HepG2 (cell line): ENCODE measurements at regions not wholly inside any gene's neighbourhood (a gene's known extent, or its start where the extent isn't known, plus 50 kb on each side); places are given as distances from the start of the nearest gene placed in this dataset.

Experiments used
- ATAC-seq: fragments of 200-7000 bp; cut with Tn5 transposase; 3 replicates; pipeline ENCODE4 v1.9.1; 2020; ENCODE audit warnings: mild to moderate bottlenecking, moderate library complexity
- BruUV-seq: library from RNA; stranded (reverse); fragments of 400-500 nt; replicated peaks from 2 replicates; lab custom pipeline; 2021; lab: Mats Ljungman, UMichigan
- CTCF ChIA-PET: fragments of 300-600 bp; formaldehyde crosslinking; extraction: SDS; loops from one replicate; lab custom pipeline; 2021; ENCODE audit warnings: low total read pairs, inconsistent platforms, low intra/inter-chr PET ratio; lab: Yijun Ruan, JAX
- POLR2A ChIA-PET: fragments of 350-600 bp; sonication (Branson Sonifier 250); formaldehyde crosslinking; loops from one replicate; lab custom pipeline; 2020; ENCODE audit warnings: antibody characterized with exemption, inconsistent platforms; lab: Yijun Ruan, JAX
- DNase-seq: peaks from one replicate; pipeline ENCODE4 v3.0.0-alpha.2; 2015; ENCODE audit warnings: low spot score
- FAIRE-seq: peaks from 3 replicates; lab custom pipeline; 2011; peaks lifted over from hg19 to GRCh38; lab: Jason Lieb, UNC
- H2AFZ ChIP-seq: one replicate; pipeline ENCODE4 v1.6.1; 2011; ENCODE audit warnings: low read length, inconsistent platforms
- H3K27ac ChIP-seq: fragments of 300-600 bp; 3 replicates; pipeline ENCODE4 v1.8.0; 2011; ENCODE audit warnings: mixed run types, mild to moderate bottlenecking, mixed read lengths, low read length, inconsistent platforms; ENCODE audit not compliant: insufficient read depth; ENCODE audit errors: extremely low read length
- H3K27me3 ChIP-seq, 2 experiments: fragments of 200-600 bp in 1 of 2; 2 replicates in 1 of 2; 3 replicates in 1 of 2; pipeline versions ENCODE4 v1.6.0 to v1.8.0; 2011; ENCODE audit warnings: low read length in 2 of 2, mild to moderate bottlenecking in 2 of 2, moderate library complexity in 2 of 2, inconsistent platforms in 1 of 2; ENCODE audit not compliant: insufficient read depth in 2 of 2, control insufficient read depth in 1 of 2
- H3K36me3 ChIP-seq, 2 experiments: fragments of 200-600 bp in 1 of 2; replicated peaks in 1 of 2; 2 replicates in 1 of 2; 3 replicates in 1 of 2; pipeline versions ENCODE4 v1.5.1 to v1.8.0; 2011; ENCODE audit warnings: low read length in 2 of 2, inconsistent platforms in 1 of 2; ENCODE audit not compliant: insufficient read depth in 2 of 2, control insufficient read depth in 1 of 2
- H3K4me1 ChIP-seq: 2 replicates; pipeline ENCODE4 v1.5.1; 2012; ENCODE audit warnings: low read length, inconsistent platforms; ENCODE audit not compliant: insufficient read depth
- H3K4me2 ChIP-seq: 2 replicates; pipeline ENCODE4 v1.6.0; 2011; ENCODE audit warnings: low read depth, low read length, inconsistent platforms
- H3K4me3 ChIP-seq, 3 experiments: fragments of 200-600 bp in 1 of 3; sonication (generic), shearing (Covaris generic) in 1 of 3; replicated peaks in 1 of 3; 2 replicates each; pipeline ENCODE4 v1.5.1; 2011 to 2016; ENCODE audit warnings: low read length in 3 of 3, inconsistent platforms in 2 of 3, low read depth in 2 of 3, mild to moderate bottlenecking in 2 of 3, control low read depth in 1 of 3, mixed read lengths in 1 of 3; ENCODE audit not compliant: insufficient read depth in 1 of 3
- H3K79me2 ChIP-seq: one replicate; pipeline ENCODE4 v1.6.1; 2011; ENCODE audit warnings: low read length, inconsistent platforms; ENCODE audit not compliant: insufficient read depth
- H3K9ac ChIP-seq: 2 replicates; pipeline ENCODE4 v1.6.0; 2011; ENCODE audit warnings: mild to moderate bottlenecking, low read depth, low read length, inconsistent platforms; ENCODE audit not compliant: insufficient read depth
- H3K9me3 ChIP-seq: 2 replicates; pipeline ENCODE4 v1.5.1; 2012; ENCODE audit warnings: mild to moderate bottlenecking, low read length
- H4K20me1 ChIP-seq: 2 replicates; pipeline ENCODE4 v1.6.0; 2011; ENCODE audit warnings: inconsistent platforms, mild to moderate bottlenecking, low read length, moderate library complexity; ENCODE audit not compliant: insufficient read depth
- ZBTB34 ChIP-seq: sonication (generic); formaldehyde crosslinking; IDR thresholded peaks from 2 replicates; pipeline ENCODE4 v1.8.0; 2022; ENCODE audit warnings: mild to moderate bottlenecking, missing genetic modification reagents
- WGBS: methylation state at CpG from one replicate; pipeline ENCODE4 v1.1.6; 2017; ENCODE audit warnings: low lambda C conversion rate; 5-methylcytosine and 5-hydroxymethylcytosine counted together
- in situ Hi-C: cut with HindIII; loops from 2 replicates; pipeline ENCODE4 v1.10.0; 2017; ENCODE audit warnings: low pct_unique_long_range_greater_than_20kb; ENCODE audit not compliant: extremely low pct_ligation_motif_present
- intact Hi-C: fragments of 100-400 bp; cut with micrococcal nuclease; formaldehyde crosslinking; loops from one replicate; pipeline ENCODE4 v1.10.0; 2022; ENCODE audit not compliant: unreplicated experiment

GRCh38 chr4:42347076-42347475 lies 50.2 kb upstream of the SHISA3 start:
- no TSS peak for BruUV-seq
- H3K9ac ChIP-seq = no peak overlapping the region
- no peak overlapping the region for H3K27ac ChIP-seq
- H3K36me3 ChIP-seq = no peaks in the 10 kb centered on the region
- H4K20me1 ChIP-seq = no peaks in the 10 kb centered on the region
- ATAC-seq = no peak; the same call in 1 of the 3 replicates
- no peaks in the 10 kb centered on the region for H3K9me3 ChIP-seq
- no peak for FAIRE-seq
- DNase-seq = no peak
- no peak overlapping the region for H3K4me2 ChIP-seq
- peaks cover 0 to 8% of the 10 kb centered on the region in 2 experiments; a peak in 2 of 5 replicates for H3K27me3 ChIP-seq
- H3K4me3 ChIP-seq = no peak overlapping the region
- POLR2A ChIA-PET = no interaction called here
- no CpG with 5 or more reads among the region's 10 CpGs for WGBS
- H3K79me2 ChIP-seq = no peaks in the 10 kb centered on the region
- no peaks in the 10 kb centered on the region for H3K4me1 ChIP-seq
- H2AFZ ChIP-seq = no peak overlapping the region
- TF ChIP-seq ZBTB34 (CRISPR knock-in tag) = no peak
- CTCF ChIA-PET = no interaction called here
- intact Hi-C loops (no loop called here), in situ Hi-C loops (no loop called here)
